K562 (cell line): ENCODE measurements at regions not wholly inside any gene's neighbourhood (a gene's known extent, or its start where the extent isn't known, plus 50 kb on each side); places are given as distances from the start of the nearest gene placed in this dataset.

ENCODE experiments used
- ATAC-seq: fragments of 200-7000 bp; cut with Tn5 transposase; 3 replicates; pipeline ENCODE4 v1.9.1; 2020; ENCODE audit warnings: moderate library complexity
- BruUV-seq: library from RNA; stranded (reverse); fragments of 400-500 nt; replicated peaks from 2 replicates; lab custom pipeline; 2021; lab: Mats Ljungman, UMichigan
- CTCF ChIA-PET: fragments of 300-600 bp; formaldehyde crosslinking; extraction: SDS; loops from one replicate; lab custom pipeline; 2021; ENCODE audit warnings: low intra/inter-chr PET ratio; lab: Yijun Ruan, JAX
- POLR2A ChIA-PET: fragments of 300-600, 350-650 bp; sonication (Branson Sonifier 250); formaldehyde crosslinking; extraction: SDS; loops from one replicate; lab custom pipeline; 2021; ENCODE audit warnings: antibody characterized with exemption, inconsistent platforms; lab: Yijun Ruan, JAX
- DNase-seq, 4 experiments: peaks; one replicate each; pipeline versions ENCODE4 v3.0.0 to v3.0.0-alpha.2; 2011 to 2018; ENCODE audit warnings: low spot score in 3 of 4, mixed read lengths in 3 of 4; ENCODE audit errors: extremely low read depth in 1 of 4
- FAIRE-seq: peaks from 2 replicates; lab custom pipeline; 2011; peaks lifted over from hg19 to GRCh38; lab: Jason Lieb, UNC
- H2AFZ ChIP-seq: 2 replicates; pipeline ENCODE4 v1.6.0; 2011; ENCODE audit warnings: low read depth, low read length, control low read depth, inconsistent platforms
- H3K27ac ChIP-seq: fragments of 200-600 bp; 3 replicates; pipeline ENCODE4 v1.8.0; 2011; ENCODE audit warnings: low read depth, mild to moderate bottlenecking, control low read depth, inconsistent platforms, low read length, moderate library complexity, mixed read lengths; ENCODE audit errors: extremely low read depth
- H3K27me3 ChIP-seq, 2 experiments: fragments of 300-600 bp in 1 of 2; 2 replicates in 1 of 2; 3 replicates in 1 of 2; pipeline versions ENCODE4 v1.6.0 to v1.8.0; 2011; ENCODE audit warnings: inconsistent platforms in 2 of 2, low read length in 2 of 2, mild to moderate bottlenecking in 1 of 2, mixed read lengths in 1 of 2, moderate library complexity in 1 of 2; ENCODE audit not compliant: control insufficient read depth in 2 of 2, insufficient read depth in 2 of 2
- H3K36me3 ChIP-seq: fragments of 300-600 bp; 3 replicates; pipeline ENCODE4 v1.8.0; 2011; ENCODE audit warnings: mild to moderate bottlenecking, low read length, inconsistent platforms; ENCODE audit not compliant: control insufficient read depth, insufficient read depth
- H3K4me1 ChIP-seq, 2 experiments: fragments of 200-600 bp in 1 of 2; replicated peaks in 1 of 2; 2 replicates in 1 of 2; 3 replicates in 1 of 2; pipeline versions ENCODE4 v1.5.1 to v1.8.0; 2011; ENCODE audit warnings: inconsistent platforms in 2 of 2, low read length in 2 of 2, mild to moderate bottlenecking in 1 of 2, mixed read lengths in 1 of 2, moderate library complexity in 1 of 2; ENCODE audit not compliant: control insufficient read depth in 2 of 2, insufficient read depth in 2 of 2
- H3K4me2 ChIP-seq: 2 replicates; pipeline ENCODE4 v1.6.1; 2011; ENCODE audit warnings: low read length, control low read depth, inconsistent platforms, mixed read lengths; ENCODE audit not compliant: insufficient read depth
- H3K4me3 ChIP-seq: fragments of 200-600 bp; sonication (generic), shearing (Covaris generic); 2 replicates; pipeline ENCODE4 v1.5.1; 2016; ENCODE audit warnings: control low read depth, inconsistent platforms
- H3K79me2 ChIP-seq: fragments of 200-600 bp; 3 replicates; pipeline ENCODE4 v1.8.0; 2011; ENCODE audit warnings: low read length, inconsistent platforms; ENCODE audit not compliant: control insufficient read depth, insufficient read depth
- H3K9ac ChIP-seq, 2 experiments: 2 replicates each; pipeline versions ENCODE4 v1.6.0 to v1.6.1; 2011; ENCODE audit warnings: low read depth in 2 of 2, low read length in 2 of 2, control low read depth in 1 of 2, inconsistent platforms in 1 of 2, mild to moderate bottlenecking in 1 of 2, mixed read lengths in 1 of 2; ENCODE audit not compliant: insufficient read depth in 1 of 2
- H3K9me1 ChIP-seq: one replicate; pipeline ENCODE4 v1.6.0; 2011; ENCODE audit warnings: inconsistent platforms, mild to moderate bottlenecking, low read length, moderate library complexity; ENCODE audit not compliant: control insufficient read depth, insufficient read depth
- H3K9me3 ChIP-seq: replicated peaks from 2 replicates; pipeline ENCODE4 v1.5.1; 2011; ENCODE audit warnings: low read depth, low read length, inconsistent platforms; ENCODE audit not compliant: control insufficient read depth, insufficient read depth
- H4K20me1 ChIP-seq: replicated peaks from 2 replicates; pipeline ENCODE4 v1.6.1; 2011; ENCODE audit warnings: low read length, inconsistent platforms, mixed read lengths; ENCODE audit not compliant: control insufficient read depth, insufficient read depth
- ARNT ChIP-seq, 2 experiments: fragments of 450-650 bp; IDR thresholded peaks; 2 replicates each; pipeline ENCODE4 v1.6.1; 2016; ENCODE audit warnings: mild to moderate bottlenecking in 1 of 2
- BRCA1 ChIP-seq, 2 experiments: fragments of 450-650 bp in 1 of 2; sonication (generic) in 1 of 2; formaldehyde crosslinking in 1 of 2; IDR thresholded peaks; 2 replicates each; pipeline versions ENCODE4 v1.5.0 to v1.6.1; 2017 to 2020; ENCODE audit warnings: mild to moderate bottlenecking in 1 of 2, missing genetic modification reagents in 1 of 2
- CREB1 ChIP-seq, 2 experiments: sonication (generic) in 1 of 2; formaldehyde crosslinking in 1 of 2; IDR thresholded peaks; 2 replicates each; pipeline versions ENCODE4 v1.6.1 to v1.8.0; 2012 to 2022; ENCODE audit warnings: inconsistent platforms in 1 of 2, mild to moderate bottlenecking in 1 of 2, missing genetic modification reagents in 1 of 2, moderate library complexity in 1 of 2
- ETS2 ChIP-seq: IDR thresholded peaks from 2 replicates; pipeline ENCODE4 v1.6.1; 2016; ENCODE audit warnings: borderline replicate concordance, missing genetic modification characterization, mild to moderate bottlenecking, moderate library complexity, missing compliant biosample characterization; ENCODE audit not compliant: poor library complexity, severe bottlenecking
- MCM2 ChIP-seq: fragments of 450-650 bp; IDR thresholded peaks from 2 replicates; pipeline ENCODE4 v1.6.1; 2017; ENCODE audit warnings: low read depth, mild to moderate bottlenecking
- MYNN ChIP-seq, 2 experiments: sonication (generic); formaldehyde crosslinking in 1 of 2; IDR thresholded peaks; 2 replicates each; pipeline versions ENCODE4 v1.5.0 to v1.6.1; 2016 to 2020; ENCODE audit warnings: antibody characterized with exemption in 1 of 2, missing genetic modification reagents in 1 of 2
- NFIX ChIP-seq: fragments of 250-450 bp; sonication (Bioruptor Pico); IDR thresholded peaks from 2 replicates; pipeline ENCODE4 v1.4.0; 2020; ENCODE audit warnings: low read depth, mild to moderate bottlenecking, moderate library complexity
- POLR2G ChIP-seq: fragments of 200-400 bp; formaldehyde crosslinking; IDR thresholded peaks from 2 replicates; pipeline ENCODE4 v1.6.1; 2017; ENCODE audit warnings: low read depth, mild to moderate bottlenecking, antibody characterized with exemption, low read length, moderate library complexity
- RB1 ChIP-seq: fragments of 450-650 bp; IDR thresholded peaks from 2 replicates; pipeline ENCODE4 v1.6.1; 2017; ENCODE audit warnings: low read depth, mild to moderate bottlenecking
- RFX5 ChIP-seq: IDR thresholded peaks from 2 replicates; pipeline ENCODE4 v1.6.1; 2011; ENCODE audit warnings: low read depth, mild to moderate bottlenecking, improper control_type of control experiment, low read length
- TAF7 ChIP-seq: fragments of 450-650 bp; IDR thresholded peaks from 2 replicates; pipeline ENCODE4 v1.6.1; 2016; ENCODE audit warnings: missing genetic modification characterization, missing compliant biosample characterization
- ZNF124 ChIP-seq: sonication (generic); formaldehyde crosslinking; IDR thresholded peaks from 2 replicates; pipeline ENCODE4 v1.8.1; 2022; ENCODE audit warnings: missing genetic modification reagents
- ZSCAN29 ChIP-seq: fragments of 450-650 bp; IDR thresholded peaks from 2 replicates; pipeline ENCODE4 v1.6.1; 2017
- WGBS: fragments of 100-300 bp; shearing (Covaris generic); methylation state at CpG from one replicate; pipeline ENCODE4 v1.1.6; 2016; ENCODE audit warnings: low coverage, mixed read lengths; ENCODE audit not compliant: insufficient coverage; ENCODE audit errors: missing lambda C conversion rate; 5-methylcytosine and 5-hydroxymethylcytosine counted together
- in situ Hi-C: fragments of 300-500 bp; cut with MboI; formaldehyde crosslinking; loops from 4 replicates; pipeline ENCODE4 v1.15.0; 2018; ENCODE audit warnings: inconsistent platforms, mixed read lengths
- intact Hi-C: fragments of 100-400 bp; cut with micrococcal nuclease; formaldehyde crosslinking; loops from 2 replicates; pipeline ENCODE4 v1.14.2; 2022
- TF ChIP-seq, protein P1 (sequence below): fragments of 200-400 bp; formaldehyde crosslinking; IDR thresholded peaks from 2 replicates; pipeline ENCODE4 v1.6.1; 2017; ENCODE audit warnings: mild to moderate bottlenecking, low read depth, low read length, moderate library complexity
- TF ChIP-seq, protein P2 (sequence below): sonication (generic); formaldehyde crosslinking; IDR thresholded peaks from 2 replicates; pipeline ENCODE4 v1.8.1; 2022; ENCODE audit warnings: missing genetic modification reagents
- TF ChIP-seq, protein P3 (sequence below): fragments of 450-650 bp; conservative IDR thresholded peaks from 2 replicates; pipeline ENCODE4 v1.6.1; 2016; ENCODE audit warnings: missing genetic modification characterization, low read depth, mild to moderate bottlenecking, missing compliant biosample characterization, moderate library complexity
- TF ChIP-seq, protein P4 (sequence below): fragments of 250-450 bp; sonication (Bioruptor Pico); IDR thresholded peaks from 2 replicates; pipeline ENCODE4 v1.4.0; 2020

DNA sequence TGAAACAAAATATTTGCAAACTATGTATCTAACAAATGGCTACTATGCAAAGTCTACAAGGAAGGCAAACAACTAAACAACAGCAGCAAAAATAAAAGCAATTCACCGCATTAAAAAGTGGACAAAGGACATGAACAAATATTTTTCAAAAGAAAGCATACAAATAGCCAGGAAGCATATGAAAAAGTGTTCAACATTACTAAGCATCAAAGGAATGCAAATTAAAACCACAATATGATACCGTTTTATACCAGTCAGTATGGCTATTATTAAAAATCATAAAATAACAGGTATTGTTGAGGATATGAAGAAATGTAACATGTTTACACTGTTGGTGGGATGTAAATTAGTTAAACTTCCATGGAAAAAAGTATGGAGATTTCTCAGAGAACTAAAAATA lies 1106.7 kb downstream of the PDHA2 start (continued):
- no peak for TF ChIP-seq ZNF124
- no peak for TF ChIP-seq MCM2
- no peak for TF ChIP-seq ETS2 (tag)
- TF ChIP-seq, all 486 proteins: peak for 0

GRCh38 chr4:96952610-96953009 lies 1112.7 kb downstream of the PDHA2 start:
- H2AFZ ChIP-seq, result no peak overlapping the region
- no peak overlapping the region for H3K4me2 ChIP-seq
- H3K27me3 ChIP-seq, result no peaks in the 10 kb centered on the region
- DNase-seq (no peak), ATAC-seq (no peak), FAIRE-seq (no peak)
- H3K9me1 ChIP-seq, result no peaks in the 10 kb centered on the region
- no TSS peak for BruUV-seq
- H3K4me3 ChIP-seq, result no peak overlapping the region
- no peaks in the 10 kb centered on the region for H3K36me3 ChIP-seq
- H3K4me1 ChIP-seq, result no peaks in the 10 kb centered on the region
- CTCF ChIA-PET, result no interaction called here
- in situ Hi-C loops (no loop called here), intact Hi-C loops (no loop called here)
- H4K20me1 ChIP-seq, result no peaks in the 10 kb centered on the region
- 0% methylated on average over 1 of the region's 1 CpG for WGBS
- POLR2A ChIA-PET, result no interaction called here
- no peak overlapping the region for H3K9ac ChIP-seq
- H3K27ac ChIP-seq, result no peak overlapping the region
- no peaks in the 10 kb centered on the region for H3K79me2 ChIP-seq
- H3K9me3 ChIP-seq, result no peaks in the 10 kb centered on the region
- TF ChIP-seq, protein P1, sequence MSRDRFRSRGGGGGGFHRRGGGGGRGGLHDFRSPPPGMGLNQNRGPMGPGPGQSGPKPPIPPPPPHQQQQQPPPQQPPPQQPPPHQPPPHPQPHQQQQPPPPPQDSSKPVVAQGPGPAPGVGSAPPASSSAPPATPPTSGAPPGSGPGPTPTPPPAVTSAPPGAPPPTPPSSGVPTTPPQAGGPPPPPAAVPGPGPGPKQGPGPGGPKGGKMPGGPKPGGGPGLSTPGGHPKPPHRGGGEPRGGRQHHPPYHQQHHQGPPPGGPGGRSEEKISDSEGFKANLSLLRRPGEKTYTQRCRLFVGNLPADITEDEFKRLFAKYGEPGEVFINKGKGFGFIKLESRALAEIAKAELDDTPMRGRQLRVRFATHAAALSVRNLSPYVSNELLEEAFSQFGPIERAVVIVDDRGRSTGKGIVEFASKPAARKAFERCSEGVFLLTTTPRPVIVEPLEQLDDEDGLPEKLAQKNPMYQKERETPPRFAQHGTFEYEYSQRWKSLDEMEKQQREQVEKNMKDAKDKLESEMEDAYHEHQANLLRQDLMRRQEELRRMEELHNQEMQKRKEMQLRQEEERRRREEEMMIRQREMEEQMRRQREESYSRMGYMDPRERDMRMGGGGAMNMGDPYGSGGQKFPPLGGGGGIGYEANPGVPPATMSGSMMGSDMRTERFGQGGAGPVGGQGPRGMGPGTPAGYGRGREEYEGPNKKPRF, result no peak
- TF ChIP-seq CREB1 (IDR thresholded peaks at IDR 0.05) (no peak), CREB1 (CRISPR knock-in tag; IDR thresholded peaks at IDR 0.05) (no peak), RB1 (no peak), ZSCAN29 (no peak), TAF7 (no peak), ARNT (IDR thresholded peaks at IDR 0.05) (no peak), RFX5 (no peak), POLR2G (no peak), NFIX (CRISPR knock-in tag) (no peak), BRCA1 (IDR thresholded peaks at IDR 0.05) (no peak), BRCA1 (CRISPR knock-in tag; IDR thresholded peaks at IDR 0.05) (no peak), MYNN (IDR thresholded peaks at IDR 0.05) (no peak), MYNN (CRISPR knock-in tag; IDR thresholded peaks at IDR 0.05) (no peak)
- TF ChIP-seq, protein P2, sequence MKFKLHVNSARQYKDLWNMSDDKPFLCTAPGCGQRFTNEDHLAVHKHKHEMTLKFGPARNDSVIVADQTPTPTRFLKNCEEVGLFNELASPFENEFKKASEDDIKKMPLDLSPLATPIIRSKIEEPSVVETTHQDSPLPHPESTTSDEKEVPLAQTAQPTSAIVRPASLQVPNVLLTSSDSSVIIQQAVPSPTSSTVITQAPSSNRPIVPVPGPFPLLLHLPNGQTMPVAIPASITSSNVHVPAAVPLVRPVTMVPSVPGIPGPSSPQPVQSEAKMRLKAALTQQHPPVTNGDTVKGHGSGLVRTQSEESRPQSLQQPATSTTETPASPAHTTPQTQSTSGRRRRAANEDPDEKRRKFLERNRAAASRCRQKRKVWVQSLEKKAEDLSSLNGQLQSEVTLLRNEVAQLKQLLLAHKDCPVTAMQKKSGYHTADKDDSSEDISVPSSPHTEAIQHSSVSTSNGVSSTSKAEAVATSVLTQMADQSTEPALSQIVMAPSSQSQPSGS (CRISPR knock-in tag), result no peak
- TF ChIP-seq, protein P3, sequence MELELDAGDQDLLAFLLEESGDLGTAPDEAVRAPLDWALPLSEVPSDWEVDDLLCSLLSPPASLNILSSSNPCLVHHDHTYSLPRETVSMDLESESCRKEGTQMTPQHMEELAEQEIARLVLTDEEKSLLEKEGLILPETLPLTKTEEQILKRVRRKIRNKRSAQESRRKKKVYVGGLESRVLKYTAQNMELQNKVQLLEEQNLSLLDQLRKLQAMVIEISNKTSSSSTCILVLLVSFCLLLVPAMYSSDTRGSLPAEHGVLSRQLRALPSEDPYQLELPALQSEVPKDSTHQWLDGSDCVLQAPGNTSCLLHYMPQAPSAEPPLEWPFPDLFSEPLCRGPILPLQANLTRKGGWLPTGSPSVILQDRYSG, result no peak
- TF ChIP-seq, protein P4, sequence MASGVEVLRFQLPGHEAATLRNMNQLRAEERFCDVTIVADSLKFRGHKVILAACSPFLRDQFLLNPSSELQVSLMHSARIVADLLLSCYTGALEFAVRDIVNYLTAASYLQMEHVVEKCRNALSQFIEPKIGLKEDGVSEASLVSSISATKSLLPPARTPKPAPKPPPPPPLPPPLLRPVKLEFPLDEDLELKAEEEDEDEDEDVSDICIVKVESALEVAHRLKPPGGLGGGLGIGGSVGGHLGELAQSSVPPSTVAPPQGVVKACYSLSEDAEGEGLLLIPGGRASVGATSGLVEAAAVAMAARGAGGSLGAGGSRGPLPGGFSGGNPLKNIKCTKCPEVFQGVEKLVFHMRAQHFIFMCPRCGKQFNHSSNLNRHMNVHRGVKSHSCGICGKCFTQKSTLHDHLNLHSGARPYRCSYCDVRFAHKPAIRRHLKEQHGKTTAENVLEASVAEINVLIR (CRISPR knock-in tag), result no peak
